Fibroblast of lung (primary cell): ENCODE measurements at regions not wholly inside any gene's neighbourhood (a gene's known extent, or its start where the extent isn't known, plus 50 kb on each side); places are given as distances from the start of the nearest gene placed in this dataset.
A peak's percentile ranks its signal among the peaks of the same experiment; 100 is the strongest.

Source experiments
- DNase-seq, 2 donors: peaks; one replicate each; pipeline versions ENCODE4 v3.0.0 to v3.0.0-alpha.2; 2010; ENCODE audit warnings: low read depth in 2 of 2
- H2AFZ ChIP-seq: 2 replicates; pipeline ENCODE4 v1.5.1; 2012; ENCODE audit warnings: low read length, control low read depth, inconsistent platforms
- H3K27ac ChIP-seq: 2 replicates; pipeline ENCODE4 v1.5.1; 2011; ENCODE audit warnings: low read length, control low read depth; ENCODE audit not compliant: insufficient read depth
- H3K27me3 ChIP-seq: 2 replicates; pipeline ENCODE4 v1.5.1; 2011; ENCODE audit warnings: mild to moderate bottlenecking, low read length; ENCODE audit not compliant: control insufficient read depth, insufficient read depth
- H3K36me3 ChIP-seq: 2 replicates; pipeline ENCODE4 v1.5.1; 2011; ENCODE audit warnings: low read length; ENCODE audit not compliant: control insufficient read depth, insufficient read depth
- H3K4me1 ChIP-seq: 2 replicates; pipeline ENCODE4 v1.5.1; 2011; ENCODE audit warnings: low read length; ENCODE audit not compliant: control insufficient read depth, insufficient read depth; ENCODE audit errors: extremely low read depth
- H3K4me2 ChIP-seq: 2 replicates; pipeline ENCODE4 v1.5.1; 2011; ENCODE audit warnings: low read length, control low read depth; ENCODE audit not compliant: insufficient read depth; ENCODE audit errors: extremely low read depth
- H3K4me3 ChIP-seq, 4 experiments: fragments of 200-600 bp in 1 of 4; sonication (generic) in 1 of 4; replicated peaks in 1 of 4; 2 replicates each; pipeline ENCODE4 v1.5.1; 2011 to 2016; ENCODE audit warnings: low read length in 4 of 4, low read depth in 3 of 4, mild to moderate bottlenecking in 3 of 4, control low read depth in 2 of 4, inconsistent platforms in 1 of 4, mixed read lengths in 1 of 4; ENCODE audit not compliant: insufficient read depth in 1 of 4; ENCODE audit errors: control extremely low read depth in 1 of 4
- H3K79me2 ChIP-seq: 2 replicates; pipeline ENCODE4 v1.5.1; 2012; ENCODE audit warnings: mild to moderate bottlenecking, low read length, inconsistent platforms; ENCODE audit not compliant: control insufficient read depth, insufficient read depth
- H3K9ac ChIP-seq: 2 replicates; pipeline ENCODE4 v1.5.1; 2011; ENCODE audit warnings: mild to moderate bottlenecking, low read length, control low read depth; ENCODE audit not compliant: insufficient read depth
- H3K9me3 ChIP-seq: 2 replicates; pipeline ENCODE4 v1.5.1; 2012; ENCODE audit warnings: low read depth, low read length; ENCODE audit not compliant: control insufficient read depth, insufficient read depth
- H4K20me1 ChIP-seq: 2 replicates; pipeline ENCODE4 v1.5.1; 2011; ENCODE audit warnings: low read length; ENCODE audit not compliant: control insufficient read depth, insufficient read depth; ENCODE audit errors: extremely low read depth
- CTCF ChIP-seq, 2 donors: IDR thresholded peaks in 1 of 2; conservative IDR thresholded peaks in 1 of 2; 1 replicate in 1 of 2; 2 replicates in 1 of 2; pipeline ENCODE4 v1.5.1; 2011 to 2012; ENCODE audit warnings: low read length in 2 of 2, control low read depth in 1 of 2, inconsistent platforms in 1 of 2, low read depth in 1 of 2, mild to moderate bottlenecking in 1 of 2
- EZH2 ChIP-seq: IDR thresholded peaks from 2 replicates; pipeline ENCODE4 v1.5.1; 2012; ENCODE audit warnings: low read length, control low read depth, mild to moderate bottlenecking; ENCODE audit errors: missing control alignments

- Histone ChIP-seq H3K4me3 (no peak overlapping the region), H4K20me1 (no peaks in the 10 kb centered on the region), H3K9ac (no peak overlapping the region), H3K79me2 (no peaks in the 10 kb centered on the region), H3K27me3 (no peaks in the 10 kb centered on the region), H3K9me3 (no peaks in the 10 kb centered on the region), H3K36me3 (no peaks in the 10 kb centered on the region), H3K27ac (no peak overlapping the region), H3K4me1 (no peaks in the 10 kb centered on the region), H3K4me2 (no peak overlapping the region), H2AFZ (no peak overlapping the region)
- peak; percentile 17 to 82 for DNase-seq
- TF ChIP-seq EZH2 (no peak), CTCF (conservative IDR thresholded peaks at IDR 0.05 in 1 of 2, IDR thresholded peaks at IDR 0.05 in 1 of 2; ENCODE audit: low read depth in 1 of 2, low read length in 2 of 2) (no peak)
These were observed 164.1 kb upstream of the GATA6 start for GRCh38 chr18:22005191-22005841.

- no peaks in the 10 kb centered on the region for H3K36me3 ChIP-seq
- TF ChIP-seq CTCF (conservative IDR thresholded peaks at IDR 0.05 in 1 of 2, IDR thresholded peaks at IDR 0.05 in 1 of 2; ENCODE audit: low read depth in 1 of 2, low read length in 2 of 2) (no peak), EZH2 (no peak)
- H4K20me1 ChIP-seq = no peaks in the 10 kb centered on the region
- no peaks in the 10 kb centered on the region for H3K9me3 ChIP-seq
- no peaks in the 10 kb centered on the region for H3K27me3 ChIP-seq
- H3K9ac ChIP-seq = no peak overlapping the region
- H2AFZ ChIP-seq = no peak overlapping the region
- no peak overlapping the region for H3K4me3 ChIP-seq
- no peaks in the 10 kb centered on the region for H3K4me1 ChIP-seq
- no peak overlapping the region for H3K4me2 ChIP-seq
- no peak overlapping the region for H3K27ac ChIP-seq
- no peak for DNase-seq
- no peaks in the 10 kb centered on the region for H3K79me2 ChIP-seq
These were observed 162.9 kb upstream of the GATA6 start for GRCh38 chr18:22006458-22006857.

DNA sequence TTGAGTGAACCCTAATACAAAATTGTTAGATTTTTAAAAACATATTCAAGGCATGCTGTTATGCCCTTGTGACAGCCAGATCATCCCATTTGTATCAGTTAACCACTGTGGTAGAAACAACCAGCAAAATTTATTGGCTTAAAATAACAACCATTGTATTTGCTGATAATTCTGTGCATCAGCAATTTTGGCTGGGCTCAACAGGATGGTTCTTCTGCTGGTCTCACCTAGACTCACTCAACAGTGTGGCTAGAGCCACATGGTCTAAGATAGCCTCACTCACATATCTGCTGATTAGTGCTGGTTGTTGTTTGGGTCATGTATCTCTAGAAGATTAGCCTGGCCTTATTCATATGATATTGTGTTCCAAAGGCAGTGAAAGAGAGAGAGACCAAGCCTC is 160.1 kb upstream of the GATA6 start:
- Histone ChIP-seq H3K4me3 (no peak overlapping the region), H3K9me3 (no peaks in the 10 kb centered on the region), H3K79me2 (no peaks in the 10 kb centered on the region), H4K20me1 (no peaks in the 10 kb centered on the region), H3K27me3 (no peaks in the 10 kb centered on the region), H3K4me2 (no peak overlapping the region), H3K9ac (no peak overlapping the region), H3K36me3 (no peaks in the 10 kb centered on the region), H3K27ac (no peak overlapping the region), H2AFZ (no peak overlapping the region), H3K4me1 (no peaks in the 10 kb centered on the region)
- TF ChIP-seq CTCF (conservative IDR thresholded peaks at IDR 0.05 in 1 of 2, IDR thresholded peaks at IDR 0.05 in 1 of 2; ENCODE audit: low read depth in 1 of 2, low read length in 2 of 2) (no peak), EZH2 (no peak)
- no peak for DNase-seq
